ENCODE measurements at regions not wholly inside any gene's neighbourhood (a gene's known extent, or its start where the extent isn't known, plus 50 kb on each side); places are given as distances from the start of the nearest gene placed in this dataset.
"Not testable (repeated sequence)": the region's sequence is repeated elsewhere in the genome, so short reads cannot be mapped to it uniquely, and the experiment has no call there.

- no peak for DNase-seq (ENCODE audit: low read depth)
These were observed 648.9 kb upstream of the GBE1 start for GRCh38 chr3:82410366-82410765.

GRCh38 chr3:82409842-82410241, 648.4 kb upstream of the GBE1 start:
- no peak for DNase-seq (ENCODE audit: low read depth)

- DNase-seq (ENCODE audit: low read depth), result no peak
These were observed 630.8 kb upstream of the GBE1 start for GRCh38 chr3:82392203-82392775.

GRCh38 chr3:82390868-82391267, 629.4 kb upstream of the GBE1 start:
- no peak for DNase-seq (ENCODE audit: low read depth)

- no peak for DNase-seq (ENCODE audit: low read depth)
These were observed 625.2 kb upstream of the GBE1 start for GRCh38 chr3:82386647-82387046.

- DNase-seq (ENCODE audit: low read depth), result no peak
These were observed 622.7 kb upstream of the GBE1 start for GRCh38 chr3:82384181-82384580.

GRCh38 chr3:82382831-82383230, 621.4 kb upstream of the GBE1 start:
- DNase-seq (ENCODE audit: low read depth), result no peak

- DNase-seq (ENCODE audit: low read depth), result no peak
These were observed 616.9 kb upstream of the GBE1 start for GRCh38 chr3:82378392-82378791.

GRCh38 chr3:82376883-82377282, 615.4 kb upstream of the GBE1 start:
- no peak for DNase-seq (ENCODE audit: low read depth)

GRCh38 chr3:82373833-82374232, 612.4 kb upstream of the GBE1 start:
- DNase-seq (ENCODE audit: low read depth), result not testable (repeated sequence)

GRCh38 chr3:82364827-82365226, 603.4 kb upstream of the GBE1 start:
- DNase-seq (ENCODE audit: low read depth), result no peak

GRCh38 chr3:82363131-82363530, 601.7 kb upstream of the GBE1 start:
- no peak for DNase-seq (ENCODE audit: low read depth)

- no peak for DNase-seq (ENCODE audit: low read depth)
These were observed 593.8 kb upstream of the GBE1 start for GRCh38 chr3:82355228-82355627.

- DNase-seq (ENCODE audit: low read depth), result no peak
These were observed 592.8 kb upstream of the GBE1 start for GRCh38 chr3:82354228-82354627.

GRCh38 chr3:82353306-82354171, 592.1 kb upstream of the GBE1 start:
- DNase-seq (ENCODE audit: low read depth), result no peak

GRCh38 chr3:82347585-82347984, 586.1 kb upstream of the GBE1 start:
- DNase-seq (ENCODE audit: low read depth), result no peak

GRCh38 chr3:82342521-82342920, 581.1 kb upstream of the GBE1 start:
- no peak for DNase-seq (ENCODE audit: low read depth)

GRCh38 chr3:82329300-82329699, 567.9 kb upstream of the GBE1 start:
- no peak for DNase-seq (ENCODE audit: low read depth)

- DNase-seq (ENCODE audit: low read depth), result no peak
These were observed 550.5 kb upstream of the GBE1 start for GRCh38 chr3:82311901-82312300.

- no peak for DNase-seq (ENCODE audit: low read depth)
These were observed 547.3 kb upstream of the GBE1 start for GRCh38 chr3:82308755-82309154.

GRCh38 chr3:82306189-82306588, 544.7 kb upstream of the GBE1 start:
- DNase-seq (ENCODE audit: low read depth), result no peak

- no peak for DNase-seq (ENCODE audit: low read depth)
These were observed 533.2 kb upstream of the GBE1 start for GRCh38 chr3:82294609-82295008.

GRCh38 chr3:82293867-82294266, 532.4 kb upstream of the GBE1 start:
- no peak for DNase-seq (ENCODE audit: low read depth)

GRCh38 chr3:82293435-82293834, 532.0 kb upstream of the GBE1 start:
- DNase-seq (ENCODE audit: low read depth), result no peak
